ENCODE measurements at regions not wholly inside any gene's neighbourhood (a gene's known extent, or its start where the extent isn't known, plus 50 kb on each side); places are given as distances from the start of the nearest gene placed in this dataset.

- TF ChIP-seq CTCF (conservative IDR thresholded peaks at IDR 0.05) (no peak), ZFX (IDR thresholded peaks at IDR 0.05) (no peak)
Observed at GRCh38 chr4:11336435-11336834, 92.3 kb downstream of the HS3ST1 start.
